HFFc6 (cell line): ENCODE measurements at regions not wholly inside any gene's neighbourhood (a gene's known extent, or its start where the extent isn't known, plus 50 kb on each side); places are given as distances from the start of the nearest gene placed in this dataset.

Source experiments
- DNase-seq: peaks from one replicate; pipeline ENCODE4 v3.0.0-alpha.2; 2018
- H3K27ac Mint-ChIP-seq: 2 replicates; pipeline ENCODE4 v1.8.0; 2020; ENCODE audit warnings: mild to moderate bottlenecking, mixed read lengths
- H3K27me3 Mint-ChIP-seq: 2 replicates; pipeline ENCODE4 v1.8.0; 2021; ENCODE audit warnings: mild to moderate bottlenecking, moderate library complexity, mixed read lengths; ENCODE audit not compliant: insufficient read depth
- H3K36me3 Mint-ChIP-seq: 2 replicates; pipeline ENCODE4 v1.8.0; 2021; ENCODE audit warnings: low read depth, mixed read lengths
- H3K4me1 Mint-ChIP-seq: 2 replicates; pipeline ENCODE4 v1.8.0; 2020; ENCODE audit warnings: low read depth, mixed read lengths
- H3K4me3 Mint-ChIP-seq: 2 replicates; pipeline ENCODE4 v1.8.0; 2020; ENCODE audit warnings: mild to moderate bottlenecking, moderate library complexity, mixed read lengths
- H3K9me3 Mint-ChIP-seq: 2 replicates; pipeline ENCODE4 v1.8.0; 2020; ENCODE audit warnings: mild to moderate bottlenecking, mixed read lengths
- CTCF ChIP-seq: fragments of 200-600 bp; sonication (generic); IDR thresholded peaks from 2 replicates; pipeline ENCODE4 v1.5.0; 2021; ENCODE audit warnings: antibody characterized with exemption, mild to moderate bottlenecking

- H3K4me1 Mint-ChIP-seq, result no peaks in the 10 kb centered on the region
- H3K4me3 Mint-ChIP-seq, result no peak overlapping the region
- peaks cover 4% of the 10 kb centered on the region; the same call in 1 of the 2 replicates for H3K9me3 Mint-ChIP-seq
- no peak overlapping the region for H3K27ac Mint-ChIP-seq
- no peaks in the 10 kb centered on the region for H3K27me3 Mint-ChIP-seq
- no peaks in the 10 kb centered on the region for H3K36me3 Mint-ChIP-seq
- DNase-seq, result no peak
- TF ChIP-seq CTCF, result no peak
Observed at GRCh38 chr3:189404797-189405484, 226.2 kb upstream of the TP63 start.

GRCh38 chr3:189406148-189406547 is 225.0 kb upstream of the TP63 start:
- no peaks in the 10 kb centered on the region for H3K4me1 Mint-ChIP-seq
- DNase-seq, result no peak
- H3K27me3 Mint-ChIP-seq, result no peaks in the 10 kb centered on the region
- TF ChIP-seq CTCF, result no peak
- H3K9me3 Mint-ChIP-seq, result peaks cover 8% of the 10 kb centered on the region; the same call in 1 of the 2 replicates
- H3K4me3 Mint-ChIP-seq, result no peak overlapping the region
- no peaks in the 10 kb centered on the region for H3K36me3 Mint-ChIP-seq
- H3K27ac Mint-ChIP-seq, result no peak overlapping the region

GRCh38 chr3:189410522-189410921 is 220.7 kb upstream of the TP63 start:
- peaks cover 12% of the 10 kb centered on the region; the same call in 1 of the 2 replicates for H3K9me3 Mint-ChIP-seq
- no peak for DNase-seq
- no peak for TF ChIP-seq CTCF
- no peaks in the 10 kb centered on the region for H3K27me3 Mint-ChIP-seq
- no peaks in the 10 kb centered on the region for H3K4me1 Mint-ChIP-seq
- no peak overlapping the region for H3K27ac Mint-ChIP-seq
- H3K36me3 Mint-ChIP-seq, result no peaks in the 10 kb centered on the region
- H3K4me3 Mint-ChIP-seq, result no peak overlapping the region

- H3K27me3 Mint-ChIP-seq, result no peaks in the 10 kb centered on the region
- TF ChIP-seq CTCF, result no peak
- no peak for DNase-seq
- H3K4me1 Mint-ChIP-seq, result no peaks in the 10 kb centered on the region
- no peak overlapping the region for H3K4me3 Mint-ChIP-seq
- H3K9me3 Mint-ChIP-seq, result peaks cover 12% of the 10 kb centered on the region
- no peak overlapping the region for H3K27ac Mint-ChIP-seq
- no peaks in the 10 kb centered on the region for H3K36me3 Mint-ChIP-seq
Observed at GRCh38 chr3:189419038-189419437, 212.2 kb upstream of the TP63 start.

GRCh38 chr3:189419683-189420082 is 211.5 kb upstream of the TP63 start:
- no peak overlapping the region for H3K27ac Mint-ChIP-seq
- H3K4me1 Mint-ChIP-seq, result no peaks in the 10 kb centered on the region
- TF ChIP-seq CTCF, result no peak
- no peak for DNase-seq
- no peaks in the 10 kb centered on the region for H3K27me3 Mint-ChIP-seq
- H3K4me3 Mint-ChIP-seq, result no peak overlapping the region
- H3K36me3 Mint-ChIP-seq, result no peaks in the 10 kb centered on the region
- H3K9me3 Mint-ChIP-seq, result peaks cover 12% of the 10 kb centered on the region
